Mesodermal cell (in vitro differentiated cells): ENCODE measurements at regions not wholly inside any gene's neighbourhood (a gene's known extent, or its start where the extent isn't known, plus 50 kb on each side); places are given as distances from the start of the nearest gene placed in this dataset.

ENCODE experiments used
- H3K27ac ChIP-seq: 2 replicates; pipeline ENCODE4 v1.7.0; 2013; ENCODE audit warnings: mild to moderate bottlenecking, low read depth, low read length, moderate library complexity; ENCODE audit not compliant: severe bottlenecking
- H3K36me3 ChIP-seq: 2 replicates; pipeline ENCODE4 v1.7.1; 2013; ENCODE audit warnings: mild to moderate bottlenecking, low read length, moderate library complexity; ENCODE audit not compliant: control insufficient read depth, insufficient read depth
- H3K4me1 ChIP-seq: one replicate; pipeline ENCODE4 v1.7.1; 2013; ENCODE audit warnings: mild to moderate bottlenecking, low read length; ENCODE audit not compliant: insufficient read depth, control insufficient read depth, poor library complexity, severe bottlenecking
- H3K4me3 ChIP-seq: 2 replicates; pipeline ENCODE4 v1.7.0; 2013; ENCODE audit warnings: low read length, control low read depth, mild to moderate bottlenecking; ENCODE audit not compliant: insufficient read depth, poor library complexity, severe bottlenecking; ENCODE audit errors: extremely low read depth
- H3K9me3 ChIP-seq: 2 replicates; pipeline ENCODE4 v1.7.1; 2013; ENCODE audit warnings: mild to moderate bottlenecking, low read length, moderate library complexity; ENCODE audit not compliant: control insufficient read depth
- WGBS, 2 experiments: methylation state at CpG; one replicate each; pipeline ENCODE4 v1.1.5; 2013; ENCODE audit warnings: missing lambda C conversion rate in 2 of 2; ENCODE audit not compliant: insufficient coverage in 2 of 2; 5-methylcytosine and 5-hydroxymethylcytosine counted together

DNA sequence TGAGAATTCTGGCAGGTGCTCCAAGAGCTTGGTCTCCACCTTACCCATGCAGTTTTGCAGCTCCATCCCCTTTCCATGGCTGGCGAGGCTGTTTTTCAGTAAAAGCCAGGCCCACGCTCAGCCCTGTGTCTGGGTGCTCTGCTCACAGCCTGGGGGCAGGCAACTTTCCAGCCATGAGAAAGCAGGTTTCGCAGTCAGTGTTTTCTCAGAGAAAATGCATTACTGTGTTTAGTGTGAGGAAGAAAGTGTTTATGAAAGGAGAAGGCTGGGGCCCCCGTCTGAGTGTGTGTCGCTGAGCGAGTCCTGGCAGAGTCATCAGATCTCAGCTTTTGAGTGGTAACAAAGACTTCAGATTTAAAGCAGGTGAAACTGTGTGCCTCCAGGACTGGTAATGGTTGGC lies 248.1 kb downstream of the IRX1 start:
- H3K4me1 ChIP-seq = no peaks in the 10 kb centered on the region
- 80 to 85% methylated on average over 5 to 6 of the region's 6 CpGs for WGBS, 2 experiments
- no peaks in the 10 kb centered on the region for H3K36me3 ChIP-seq
- no peak overlapping the region for H3K4me3 ChIP-seq
- H3K27ac ChIP-seq = no peak overlapping the region
- no peaks in the 10 kb centered on the region for H3K9me3 ChIP-seq

DNA sequence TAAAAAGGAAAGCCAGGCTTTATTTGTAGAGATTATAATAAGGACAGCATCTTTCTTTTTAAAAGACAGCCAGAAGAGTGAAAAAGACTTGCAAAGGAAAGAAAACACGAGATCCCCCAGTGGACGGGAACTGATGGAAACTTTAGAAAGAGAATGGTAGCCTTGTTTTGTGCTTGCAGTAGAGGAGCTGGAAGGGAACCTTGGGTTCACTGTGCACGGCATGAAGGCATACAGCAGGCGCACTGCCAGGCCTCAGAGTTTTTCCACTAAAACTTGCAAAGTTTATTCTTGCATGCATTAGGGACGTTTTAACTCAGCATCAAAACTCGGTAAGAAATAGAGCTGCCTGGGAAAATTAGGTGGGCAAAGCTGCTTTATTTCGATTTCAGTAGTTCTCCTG lies 248.6 kb downstream of the IRX1 start:
- H3K27ac ChIP-seq = no peak overlapping the region
- no peak overlapping the region for H3K4me3 ChIP-seq
- no peaks in the 10 kb centered on the region for H3K36me3 ChIP-seq
- whole genome bisulfite sequencing, 2 experiments = 81 to 83% methylated on average over 5 to 6 of the region's 7 CpGs
- no peaks in the 10 kb centered on the region for H3K4me1 ChIP-seq
- H3K9me3 ChIP-seq = no peaks in the 10 kb centered on the region

DNA sequence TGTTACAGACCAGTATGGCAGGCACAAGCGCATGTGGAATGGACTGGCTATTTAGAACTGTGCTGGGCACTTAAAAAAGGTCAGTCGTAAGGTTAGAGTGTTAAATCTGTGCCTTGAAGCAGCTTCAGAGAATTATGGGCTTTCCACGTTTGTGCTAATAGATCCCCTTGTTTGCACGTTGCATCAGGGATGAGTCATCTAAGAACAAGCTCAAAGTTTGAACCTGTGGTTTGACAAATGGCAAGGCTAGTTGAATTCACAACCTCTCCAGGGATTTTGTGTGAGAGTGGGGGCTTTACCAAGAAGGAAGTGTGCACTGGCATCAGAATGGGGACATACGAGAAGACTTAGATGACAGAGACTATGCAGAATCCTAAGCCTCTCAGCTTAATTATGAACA lies 249.6 kb downstream of the IRX1 start:
- Histone ChIP-seq H3K4me3 (no peak overlapping the region), H3K27ac (no peak overlapping the region), H3K4me1 (no peaks in the 10 kb centered on the region), H3K36me3 (no peaks in the 10 kb centered on the region), H3K9me3 (no peaks in the 10 kb centered on the region)
- 72 to 83% methylated on average over 5 of the region's 5 CpGs for WGBS, 2 experiments

DNA sequence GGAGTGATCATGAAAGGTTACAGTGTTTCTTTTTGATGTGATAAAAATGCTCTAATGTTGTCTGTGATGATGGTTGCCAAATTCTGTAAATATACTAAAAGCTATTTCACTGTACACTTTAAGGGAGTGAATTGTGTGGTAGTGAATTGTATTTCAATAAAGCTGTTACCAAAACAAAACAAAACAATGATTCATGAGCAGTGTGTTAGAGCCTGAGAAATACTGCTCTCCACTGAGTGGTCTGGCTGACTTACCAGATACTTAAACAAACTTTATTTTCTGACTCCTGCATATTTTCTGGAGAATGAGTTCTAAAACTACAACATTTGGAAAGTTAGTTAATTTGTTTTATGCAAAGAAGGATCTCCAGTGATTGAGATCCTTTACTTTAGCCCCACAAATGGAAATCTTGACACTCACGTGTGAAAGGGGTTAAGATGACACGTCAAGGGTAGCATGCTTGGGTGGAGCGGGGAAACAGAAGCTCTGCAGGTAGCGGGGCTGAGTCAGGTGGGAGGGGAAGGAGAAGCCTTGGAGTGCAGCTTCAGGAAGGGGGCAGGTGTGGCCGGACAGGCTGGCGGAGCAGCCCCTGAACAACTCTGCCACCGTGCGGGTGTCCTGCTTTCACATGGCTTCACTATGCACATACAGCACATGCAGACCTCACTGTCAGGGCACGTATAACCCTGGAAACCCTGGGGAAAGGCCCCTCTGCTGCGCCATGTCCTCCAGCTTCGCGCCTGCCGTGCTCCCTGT lies 256.7 kb downstream of the IRX1 start:
- Histone ChIP-seq H3K9me3 (no peaks in the 10 kb centered on the region), H3K27ac (no peak overlapping the region), H3K36me3 (no peaks in the 10 kb centered on the region), H3K4me3 (no peak overlapping the region), H3K4me1 (no peaks in the 10 kb centered on the region)
- 79 to 84% methylated on average over 9 to 13 of the region's 13 CpGs for WGBS, 2 experiments

DNA sequence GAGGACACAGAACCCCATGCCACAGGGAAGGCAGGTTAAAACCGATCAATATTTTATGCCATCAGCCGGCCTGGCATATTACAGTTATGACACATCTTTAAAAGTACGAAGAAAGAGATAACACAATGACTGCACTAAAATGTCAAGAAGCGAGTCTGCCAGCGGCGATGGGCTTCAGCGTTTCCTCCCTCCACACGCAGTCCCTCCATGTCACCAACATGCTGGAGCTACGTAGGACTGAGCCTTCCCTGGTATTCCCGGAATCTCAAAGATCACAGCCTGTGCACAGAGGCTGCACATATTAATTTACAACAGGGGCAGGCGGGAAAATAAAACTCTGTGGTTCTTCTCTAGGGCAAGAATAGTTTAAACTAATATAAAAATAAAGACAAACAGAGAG lies 257.7 kb downstream of the IRX1 start:
- Histone ChIP-seq H3K4me3 (no peak overlapping the region), H3K4me1 (no peaks in the 10 kb centered on the region), H3K36me3 (no peaks in the 10 kb centered on the region), H3K27ac (no peak overlapping the region), H3K9me3 (no peaks in the 10 kb centered on the region)
- 90 to 98% methylated on average over 9 of the region's 11 CpGs for WGBS, 2 experiments

DNA sequence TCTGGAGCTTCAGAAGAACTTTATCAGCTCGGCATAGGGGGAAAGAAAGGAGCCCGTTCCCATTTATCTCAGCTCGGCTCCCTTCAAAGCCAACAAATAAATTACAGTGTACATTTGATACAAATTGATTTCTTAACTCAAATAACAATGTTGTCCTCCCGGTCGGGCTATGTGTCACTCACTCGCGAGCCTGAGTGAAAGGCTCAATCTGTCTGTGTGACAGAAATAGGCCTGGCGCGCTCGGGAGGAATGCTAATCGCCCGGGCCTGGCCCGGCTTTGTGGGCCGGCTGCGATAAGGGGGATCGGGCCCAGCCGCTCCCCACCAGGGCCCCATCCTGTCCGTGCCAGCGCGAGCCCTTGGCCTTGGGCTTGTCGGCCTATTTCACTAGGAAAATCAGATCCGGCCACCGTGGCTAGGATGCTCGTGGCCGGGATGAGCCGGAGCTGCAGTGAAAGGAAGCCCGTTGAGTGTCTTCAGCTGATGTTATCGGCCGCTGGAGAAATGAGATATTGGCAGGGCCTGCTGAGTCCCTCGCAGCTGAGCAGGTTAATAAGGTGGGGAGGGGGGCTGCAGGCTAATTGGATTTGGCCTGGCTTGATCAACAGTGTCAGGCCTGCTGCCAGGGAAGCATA lies 258.7 kb downstream of the IRX1 start:
- WGBS, 2 experiments = 83 to 93% methylated on average over 19 to 25 of the region's 30 CpGs
- Histone ChIP-seq H3K27ac (no peak overlapping the region), H3K36me3 (no peaks in the 10 kb centered on the region), H3K4me3 (no peak overlapping the region), H3K9me3 (no peaks in the 10 kb centered on the region), H3K4me1 (no peaks in the 10 kb centered on the region)

DNA sequence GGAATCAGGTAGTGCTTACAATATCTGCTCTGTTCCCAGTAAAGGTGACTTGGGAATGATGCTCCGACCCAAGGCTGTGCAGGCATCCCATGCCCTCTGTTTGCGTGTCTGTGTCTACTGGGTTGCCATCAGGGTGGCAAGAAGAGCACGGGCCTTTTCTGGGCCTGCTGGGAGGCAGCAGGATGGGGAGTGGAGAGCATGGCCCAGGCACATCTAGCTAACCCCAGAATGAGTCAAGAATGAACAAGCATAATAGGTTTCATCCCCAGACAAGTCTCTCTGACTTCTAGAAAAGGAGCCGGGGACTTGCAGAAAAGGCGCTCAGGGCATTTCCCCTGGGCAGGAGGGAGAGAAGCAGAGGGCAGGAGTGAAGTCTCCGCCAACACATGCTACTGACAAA lies 260.4 kb downstream of the IRX1 start:
- 96 to 100% methylated on average over 3 to 5 of the region's 6 CpGs for WGBS, 2 experiments
- no peaks in the 10 kb centered on the region for H3K9me3 ChIP-seq
- H3K4me3 ChIP-seq = no peak overlapping the region
- no peaks in the 10 kb centered on the region for H3K4me1 ChIP-seq
- H3K27ac ChIP-seq = no peak overlapping the region
- H3K36me3 ChIP-seq = no peaks in the 10 kb centered on the region

DNA sequence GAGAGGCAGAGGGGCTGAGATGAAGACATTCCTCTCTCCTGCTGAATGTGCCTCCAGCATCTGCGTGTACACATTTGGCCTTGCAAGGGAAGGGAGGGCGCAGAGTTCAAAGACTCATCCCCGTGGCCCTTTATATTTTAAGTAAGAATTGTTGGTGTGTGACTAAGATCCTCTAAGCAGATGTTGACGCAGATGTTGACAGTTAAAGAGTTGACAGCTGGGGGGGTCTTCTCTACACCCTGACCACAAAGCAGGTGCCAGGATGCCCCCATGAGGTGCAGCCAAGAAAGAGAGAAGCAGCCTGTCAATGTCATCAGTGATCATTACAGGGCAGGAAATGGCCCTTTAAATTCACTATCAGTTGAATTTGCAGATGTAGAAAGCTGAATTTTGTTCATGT lies 262.9 kb downstream of the IRX1 start:
- Histone ChIP-seq H3K27ac (no peak overlapping the region), H3K4me3 (no peak overlapping the region), H3K4me1 (no peaks in the 10 kb centered on the region), H3K9me3 (no peaks in the 10 kb centered on the region), H3K36me3 (no peaks in the 10 kb centered on the region)
- 63% methylated on average over 2 of the region's 4 CpGs; no CpG with 5 or more reads in 1 of the 2 experiments for WGBS, 2 experiments

DNA sequence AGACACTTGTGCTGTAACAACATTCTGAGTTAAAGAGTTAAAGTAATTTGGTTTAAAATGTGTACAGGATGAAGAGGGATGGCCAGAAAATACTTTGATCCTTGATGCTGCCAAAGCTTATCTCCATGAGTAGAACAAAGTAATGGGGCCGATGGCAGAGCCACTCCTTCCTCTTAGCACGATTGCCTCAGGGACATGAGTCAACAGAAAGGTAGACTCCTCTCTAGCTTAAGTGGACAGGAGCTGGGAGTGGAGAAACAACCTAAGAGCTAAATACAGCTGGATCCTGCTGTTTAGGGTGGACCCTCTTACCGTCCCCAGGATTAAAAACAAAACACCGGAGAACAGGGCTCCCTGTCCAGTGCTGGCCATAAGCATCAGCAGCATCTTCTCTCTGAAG lies 267.3 kb downstream of the IRX1 start:
- no peaks in the 10 kb centered on the region for H3K4me1 ChIP-seq
- WGBS, 2 experiments = 81 to 87% methylated on average over 4 of the region's 4 CpGs
- no peaks in the 10 kb centered on the region for H3K36me3 ChIP-seq
- no peaks in the 10 kb centered on the region for H3K9me3 ChIP-seq
- H3K4me3 ChIP-seq = no peak overlapping the region
- H3K27ac ChIP-seq = no peak overlapping the region

DNA sequence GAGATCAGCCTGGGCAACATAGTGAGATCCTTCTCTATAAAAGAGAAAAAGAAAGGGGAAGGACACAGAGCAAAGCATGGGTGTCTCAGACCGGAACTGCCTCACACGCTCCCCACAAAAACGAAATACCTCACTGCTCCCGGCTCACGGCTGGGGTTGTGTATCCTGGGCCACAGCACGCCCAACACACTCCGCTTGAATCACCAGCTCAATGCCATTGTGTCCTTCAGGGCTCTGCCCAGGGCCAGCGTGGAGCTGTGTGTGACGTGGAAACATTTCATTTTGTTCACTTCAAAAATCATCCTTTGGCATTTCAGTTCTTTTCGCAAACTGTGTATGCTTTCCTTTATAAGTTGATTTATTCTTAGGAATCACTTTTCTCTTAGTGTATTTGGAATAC lies 279.5 kb downstream of the IRX1 start:
- Histone ChIP-seq H3K4me1 (no peaks in the 10 kb centered on the region), H3K4me3 (no peak overlapping the region), H3K36me3 (no peaks in the 10 kb centered on the region), H3K9me3 (no peaks in the 10 kb centered on the region), H3K27ac (no peak overlapping the region)
- WGBS, 2 experiments = 87 to 88% methylated on average over 7 to 8 of the region's 10 CpGs

DNA sequence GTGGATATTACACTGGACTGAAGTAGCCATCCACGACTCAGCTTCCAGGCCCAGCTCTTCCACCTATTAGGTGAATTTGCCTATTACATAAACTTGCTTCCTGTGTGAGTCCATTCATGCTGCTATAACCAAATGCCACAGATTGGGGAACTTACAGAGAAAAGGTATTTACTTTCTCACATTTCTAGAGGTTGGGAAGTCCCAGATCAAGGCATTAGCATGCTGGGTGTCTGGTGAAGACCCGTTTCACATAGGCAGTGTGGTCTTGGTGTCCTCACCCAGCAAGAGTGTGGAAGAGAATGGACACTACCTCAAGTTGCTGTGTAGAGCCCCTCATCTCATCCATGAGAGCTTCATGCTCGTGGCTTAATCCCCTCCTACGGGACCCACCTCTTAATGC lies 282.6 kb downstream of the IRX1 start:
- WGBS, 2 experiments = 67 to 73% methylated on average over 2 of the region's 4 CpGs
- H3K4me1 ChIP-seq = no peaks in the 10 kb centered on the region

More for the DNA sequence above, 282.6 kb downstream of the IRX1 start:
- H3K27ac ChIP-seq = no peak overlapping the region
- no peaks in the 10 kb centered on the region for H3K9me3 ChIP-seq
- no peaks in the 10 kb centered on the region for H3K36me3 ChIP-seq
- no peak overlapping the region for H3K4me3 ChIP-seq
